SH-SY5Y (cell line): ENCODE measurements at regions not wholly inside any gene's neighbourhood (a gene's known extent, or its start where the extent isn't known, plus 50 kb on each side); places are given as distances from the start of the nearest gene placed in this dataset.

Source experiments
- GATA2 ChIP-seq: IDR thresholded peaks from 2 replicates; pipeline ENCODE4 v1.6.1; 2011; ENCODE audit warnings: mild to moderate bottlenecking, low read depth, low read length
- GATA3 ChIP-seq: IDR thresholded peaks from 2 replicates; pipeline ENCODE4 v1.6.1; 2011; ENCODE audit warnings: low read depth, mild to moderate bottlenecking, low read length, moderate library complexity

DNA sequence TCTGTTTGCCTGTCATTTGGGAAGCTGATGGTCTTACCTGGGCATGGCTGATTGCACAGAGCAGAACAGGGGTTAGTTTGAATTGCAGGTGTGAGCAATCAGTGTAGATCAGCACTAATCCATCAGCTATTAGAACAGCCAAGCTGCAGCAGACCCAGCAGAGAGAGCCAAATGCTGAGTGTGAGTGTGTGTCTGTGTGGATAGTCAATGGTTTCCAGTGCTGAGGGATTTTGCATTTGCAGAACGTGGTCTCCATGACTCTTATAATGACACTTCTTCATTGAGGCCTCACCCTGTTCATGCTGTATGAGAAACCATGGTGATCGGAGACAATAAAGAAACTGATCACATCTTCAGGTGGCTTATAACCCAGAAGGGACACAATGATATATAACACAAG is 312.1 kb downstream of the SOX2 start:
- TF ChIP-seq GATA2 (no peak), GATA3 (no peak)
